ENCODE measurements at regions not wholly inside any gene's neighbourhood (a gene's known extent, or its start where the extent isn't known, plus 50 kb on each side); places are given as distances from the start of the nearest gene placed in this dataset.
A peak's percentile ranks its signal among the peaks of the same experiment; 100 is the strongest.

- DNase-seq (ENCODE audit: low read depth), result no peak
These were observed 369.5 kb upstream of the LRATD1 start for GRCh38 chr2:14263053-14263452.

GRCh38 chr2:14270036-14270582 lies 362.4 kb upstream of the LRATD1 start:
- DNase-seq (ENCODE audit: low read depth), result no peak

GRCh38 chr2:14272396-14273075 lies 360.0 kb upstream of the LRATD1 start:
- DNase-seq (ENCODE audit: low read depth), result no peak

GRCh38 chr2:14273650-14274049 lies 358.9 kb upstream of the LRATD1 start:
- DNase-seq (ENCODE audit: low read depth), result no peak

GRCh38 chr2:14284244-14284643 lies 348.3 kb upstream of the LRATD1 start:
- no peak for DNase-seq (ENCODE audit: low read depth)

GRCh38 chr2:14285812-14286211 lies 346.7 kb upstream of the LRATD1 start:
- DNase-seq (ENCODE audit: low read depth), result no peak

GRCh38 chr2:14288016-14288415 lies 344.5 kb upstream of the LRATD1 start:
- no peak for DNase-seq (ENCODE audit: low read depth)

GRCh38 chr2:14292964-14293363 lies 339.6 kb upstream of the LRATD1 start:
- no peak for DNase-seq (ENCODE audit: low read depth)

GRCh38 chr2:14297340-14297739 lies 335.2 kb upstream of the LRATD1 start:
- no peak for DNase-seq (ENCODE audit: low read depth)

GRCh38 chr2:14297906-14298305 lies 334.6 kb upstream of the LRATD1 start:
- no peak for DNase-seq (ENCODE audit: low read depth)

- no peak for DNase-seq (ENCODE audit: low read depth)
These were observed 331.2 kb upstream of the LRATD1 start for GRCh38 chr2:14301331-14301730.

GRCh38 chr2:14303366-14304115 lies 329.0 kb upstream of the LRATD1 start:
- DNase-seq (ENCODE audit: low read depth), result no peak

GRCh38 chr2:14304326-14304725 lies 328.2 kb upstream of the LRATD1 start:
- DNase-seq (ENCODE audit: low read depth), result no peak

- no peak for DNase-seq (ENCODE audit: low read depth)
These were observed 326.2 kb upstream of the LRATD1 start for GRCh38 chr2:14306268-14306861.

- DNase-seq (ENCODE audit: low read depth), result no peak
These were observed 319.2 kb upstream of the LRATD1 start for GRCh38 chr2:14313341-14313740.

- DNase-seq (ENCODE audit: low read depth), result no peak
These were observed 315.9 kb upstream of the LRATD1 start for GRCh38 chr2:14316594-14316993.

- DNase-seq (ENCODE audit: low read depth), result no peak
These were observed 311.2 kb upstream of the LRATD1 start for GRCh38 chr2:14321357-14321756.

- DNase-seq (ENCODE audit: low read depth), result no peak
These were observed 310.2 kb upstream of the LRATD1 start for GRCh38 chr2:14322306-14322705.

- peak; percentile 27 for DNase-seq (ENCODE audit: low read depth)
These were observed 308.2 kb upstream of the LRATD1 start for GRCh38 chr2:14324308-14324707.

GRCh38 chr2:14330884-14331283 lies 301.6 kb upstream of the LRATD1 start:
- no peak for DNase-seq (ENCODE audit: low read depth)

- peak; percentile 11 for DNase-seq (ENCODE audit: low read depth)
These were observed 295.6 kb upstream of the LRATD1 start for GRCh38 chr2:14336759-14337382.

GRCh38 chr2:14340703-14341102 lies 291.8 kb upstream of the LRATD1 start:
- DNase-seq (ENCODE audit: low read depth), result peak; percentile 58

- DNase-seq (ENCODE audit: low read depth), result no peak
These were observed 290.2 kb upstream of the LRATD1 start for GRCh38 chr2:14342313-14342712.

All from ELR (cell line).